ENCODE measurements at regions not wholly inside any gene's neighbourhood (a gene's known extent, or its start where the extent isn't known, plus 50 kb on each side); places are given as distances from the start of the nearest gene placed in this dataset.
"Not testable (repeated sequence)": the region's sequence is repeated elsewhere in the genome, so short reads cannot be mapped to it uniquely, and the experiment has no call there.

DNA sequence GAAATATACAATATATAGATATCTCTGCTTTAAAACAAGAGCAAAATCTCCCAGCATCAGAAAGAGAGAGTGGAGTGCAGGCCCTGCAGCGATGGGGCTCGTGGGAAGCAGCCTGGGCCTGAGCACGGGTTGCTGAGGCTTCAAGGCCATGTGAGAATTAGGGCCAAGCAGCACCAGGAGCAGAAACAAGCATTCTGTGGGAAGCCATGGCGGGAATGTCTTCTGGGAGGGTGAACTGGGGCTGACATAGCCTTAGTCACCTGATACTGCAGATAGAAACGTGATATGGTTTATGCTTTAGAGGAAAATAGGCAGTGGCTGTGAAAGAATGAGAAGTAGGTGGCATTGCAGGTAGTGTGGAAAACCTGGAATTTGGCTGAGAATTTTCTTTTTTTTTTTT, 472.3 kb downstream of the IRS2 start:
- no peak overlapping the region for H3K4me3 ChIP-seq
- no peak for TF ChIP-seq POLR2A (IDR thresholded peaks at IDR 0.05)
- TF ChIP-seq, protein P1, sequence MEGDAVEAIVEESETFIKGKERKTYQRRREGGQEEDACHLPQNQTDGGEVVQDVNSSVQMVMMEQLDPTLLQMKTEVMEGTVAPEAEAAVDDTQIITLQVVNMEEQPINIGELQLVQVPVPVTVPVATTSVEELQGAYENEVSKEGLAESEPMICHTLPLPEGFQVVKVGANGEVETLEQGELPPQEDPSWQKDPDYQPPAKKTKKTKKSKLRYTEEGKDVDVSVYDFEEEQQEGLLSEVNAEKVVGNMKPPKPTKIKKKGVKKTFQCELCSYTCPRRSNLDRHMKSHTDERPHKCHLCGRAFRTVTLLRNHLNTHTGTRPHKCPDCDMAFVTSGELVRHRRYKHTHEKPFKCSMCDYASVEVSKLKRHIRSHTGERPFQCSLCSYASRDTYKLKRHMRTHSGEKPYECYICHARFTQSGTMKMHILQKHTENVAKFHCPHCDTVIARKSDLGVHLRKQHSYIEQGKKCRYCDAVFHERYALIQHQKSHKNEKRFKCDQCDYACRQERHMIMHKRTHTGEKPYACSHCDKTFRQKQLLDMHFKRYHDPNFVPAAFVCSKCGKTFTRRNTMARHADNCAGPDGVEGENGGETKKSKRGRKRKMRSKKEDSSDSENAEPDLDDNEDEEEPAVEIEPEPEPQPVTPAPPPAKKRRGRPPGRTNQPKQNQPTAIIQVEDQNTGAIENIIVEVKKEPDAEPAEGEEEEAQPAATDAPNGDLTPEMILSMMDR (IDR thresholded peaks at IDR 0.05): no peak
- H3K27ac ChIP-seq: no peak overlapping the region
- no peaks in the 10 kb centered on the region for H3K27me3 ChIP-seq
- no peaks in the 10 kb centered on the region for H3K4me1 ChIP-seq
- intact Hi-C loops (cut with DNase I; ENCODE audit: low total_unique reads): no loop called here
- H3K9me3 ChIP-seq: no peaks in the 10 kb centered on the region
- no peaks in the 10 kb centered on the region for H3K36me3 ChIP-seq
- DNase-seq: no peak

DNA sequence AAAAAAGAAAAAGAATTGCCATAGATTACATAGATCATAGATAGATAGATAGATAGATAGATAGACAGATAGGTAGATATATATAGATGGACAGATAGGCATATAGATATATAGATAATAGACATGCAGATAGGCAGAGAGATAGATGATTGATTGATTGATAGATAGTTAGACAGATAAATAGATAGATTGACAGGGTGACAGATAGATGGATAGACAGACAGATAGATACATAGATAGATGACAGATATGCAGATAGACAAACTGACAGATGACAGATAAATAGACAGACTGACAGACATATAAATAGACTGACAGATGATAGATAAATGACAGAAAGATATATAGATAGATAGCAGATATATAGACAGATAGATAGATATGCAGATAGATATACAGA, 474.0 kb downstream of the IRS2 start:
- H3K4me3 ChIP-seq: no peak overlapping the region
- no peaks in the 10 kb centered on the region for H3K36me3 ChIP-seq
- no peak overlapping the region for H3K27ac ChIP-seq
- TF ChIP-seq, protein P1 (IDR thresholded peaks at IDR 0.05): no peak
- TF ChIP-seq POLR2A (IDR thresholded peaks at IDR 0.05): no peak
- no peaks in the 10 kb centered on the region for H3K4me1 ChIP-seq
- no peaks in the 10 kb centered on the region for H3K9me3 ChIP-seq
- intact Hi-C loops (cut with DNase I; ENCODE audit: low total_unique reads): no loop called here
- DNase-seq: no peak
- no peaks in the 10 kb centered on the region for H3K27me3 ChIP-seq

DNA sequence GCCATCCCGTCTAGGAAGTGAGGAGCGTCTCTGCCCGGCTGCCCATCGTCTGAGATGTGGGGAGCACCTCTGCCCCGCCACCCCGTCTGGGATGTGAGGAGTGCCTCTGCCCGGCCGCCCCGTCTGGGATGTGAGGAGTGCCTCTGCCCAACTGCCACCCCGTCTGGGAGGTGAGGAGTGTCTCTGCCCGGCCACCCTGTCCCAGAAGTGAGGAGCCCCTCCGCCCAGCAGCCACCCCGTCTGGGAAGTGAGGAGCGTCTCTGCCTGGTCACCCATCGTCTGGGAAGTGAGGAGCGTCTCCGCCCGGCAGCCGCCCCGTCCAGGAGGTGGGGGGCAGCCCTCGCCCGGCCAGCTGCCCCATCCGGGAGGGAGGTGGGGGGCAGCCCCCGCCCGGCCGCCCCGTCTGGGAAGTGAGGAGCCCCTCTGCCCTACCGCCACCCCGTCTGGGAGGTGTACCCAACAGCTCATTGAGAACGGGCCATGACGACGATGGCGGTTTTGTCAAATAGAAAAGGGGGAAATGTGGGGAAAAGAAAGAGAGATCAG, 474.9 kb downstream of the IRS2 start:
- H3K4me1 ChIP-seq; intact Hi-C loops (cut with DNase I; ENCODE audit: low total_unique reads); H3K27me3 ChIP-seq; H3K27ac ChIP-seq; H3K9me3 ChIP-seq; DNase-seq; H3K4me3 ChIP-seq; H3K36me3 ChIP-seq: not testable (repeated sequence)

DNA sequence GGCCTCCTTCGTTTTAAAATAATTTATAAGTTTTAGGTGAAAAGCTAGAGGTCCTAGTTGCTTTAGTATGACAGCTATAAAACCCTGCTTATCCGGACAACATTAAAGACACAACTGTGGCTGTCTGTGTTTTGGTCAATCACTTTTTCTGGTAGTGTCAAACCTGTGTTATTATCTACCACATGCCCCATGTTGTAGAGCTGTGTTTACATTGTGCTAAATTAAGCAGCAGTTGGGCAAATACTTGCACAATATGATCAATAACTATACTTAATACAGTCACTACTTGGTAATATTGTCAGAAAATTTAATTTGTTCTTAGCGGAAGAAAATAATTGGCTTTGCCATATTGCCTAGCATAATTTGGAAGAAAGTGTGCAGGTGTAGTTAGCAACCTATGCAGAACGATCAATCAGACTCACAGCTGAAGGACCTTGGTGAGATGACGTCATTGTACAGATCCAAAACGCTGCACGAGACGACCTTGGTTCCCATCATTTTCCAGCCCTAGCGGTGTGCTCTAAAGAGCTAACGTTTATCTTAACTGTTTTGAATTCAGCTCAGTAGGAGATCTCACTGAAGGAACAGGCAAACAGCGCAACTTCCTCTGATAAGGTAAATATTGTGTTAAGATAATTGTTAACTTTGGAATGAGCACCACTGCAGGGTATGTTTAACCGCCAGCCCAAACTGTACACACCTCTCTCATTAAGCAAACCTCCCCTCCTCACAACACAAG, 476.6 kb downstream of the IRS2 start:
- H3K4me1 ChIP-seq: no peaks in the 10 kb centered on the region
- no peak overlapping the region for H3K27ac ChIP-seq
- no peak for DNase-seq
- TF ChIP-seq, protein P1 (IDR thresholded peaks at IDR 0.05): no peak
- no peak for TF ChIP-seq POLR2A (IDR thresholded peaks at IDR 0.05)
- no peak overlapping the region for H3K4me3 ChIP-seq
- H3K27me3 ChIP-seq: no peaks in the 10 kb centered on the region
- intact Hi-C loops (cut with DNase I; ENCODE audit: low total_unique reads): no loop called here
- no peaks in the 10 kb centered on the region for H3K9me3 ChIP-seq
- no peaks in the 10 kb centered on the region for H3K36me3 ChIP-seq

DNA sequence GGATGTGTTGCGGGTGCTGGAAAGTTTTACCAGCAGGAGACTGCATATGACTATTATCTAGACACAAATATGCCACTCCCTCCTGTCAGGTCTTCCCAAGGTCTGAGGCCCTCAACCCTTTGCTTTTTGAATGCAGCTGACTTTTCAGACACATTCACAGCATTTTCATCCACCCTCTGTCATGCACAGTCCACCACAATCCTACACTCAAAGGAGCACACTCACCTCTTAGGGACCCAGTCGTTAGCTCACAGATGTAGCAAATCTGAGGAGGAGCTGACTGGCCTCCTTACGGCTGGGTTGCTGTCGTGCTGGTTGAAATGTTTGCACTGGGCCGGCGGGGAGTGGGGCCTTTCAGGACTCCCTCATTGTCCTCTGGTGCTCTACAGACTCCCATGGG, 479.4 kb downstream of the IRS2 start:
- Histone ChIP-seq H3K4me3 (no peak overlapping the region), H3K27ac (no peak overlapping the region), H3K4me1 (no peaks in the 10 kb centered on the region), H3K27me3 (no peaks in the 10 kb centered on the region), H3K36me3 (no peaks in the 10 kb centered on the region), H3K9me3 (no peaks in the 10 kb centered on the region)
- no peak for DNase-seq
- TF ChIP-seq POLR2A (IDR thresholded peaks at IDR 0.05): no peak
- TF ChIP-seq, protein P1 (IDR thresholded peaks at IDR 0.05): no peak
- intact Hi-C loops (cut with DNase I; ENCODE audit: low total_unique reads): no loop called here
